ENCODE measurements at regions not wholly inside any gene's neighbourhood (a gene's known extent, or its start where the extent isn't known, plus 50 kb on each side); places are given as distances from the start of the nearest gene placed in this dataset.

DNA sequence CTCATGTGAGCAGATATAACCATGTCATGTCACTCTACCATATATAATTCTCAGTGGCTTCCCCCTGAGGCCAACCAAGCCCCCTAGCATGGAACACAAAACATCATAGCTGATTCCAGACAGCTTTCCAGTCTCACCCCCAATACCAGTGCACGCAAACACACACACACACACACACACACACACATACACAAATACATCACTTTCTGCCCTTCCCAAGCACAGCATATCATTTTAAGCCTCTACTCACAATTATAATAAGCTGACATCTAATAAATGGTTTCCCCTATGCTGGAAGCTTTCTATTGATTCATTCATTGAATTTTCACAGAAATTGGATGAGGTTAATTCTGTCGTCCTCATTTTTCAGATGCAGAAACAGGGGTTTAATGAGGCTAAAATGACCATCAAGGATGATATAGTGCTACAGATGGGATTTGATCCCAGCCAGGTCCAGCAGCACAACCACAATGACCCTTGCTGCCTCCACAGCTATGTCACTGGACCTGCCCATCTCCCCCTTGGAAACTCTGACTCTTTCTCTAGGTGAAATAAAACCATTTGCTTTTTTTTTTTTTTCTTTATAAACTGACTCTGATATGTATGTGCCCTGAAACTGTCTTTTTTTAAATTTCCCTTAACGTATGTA, 131.1 kb downstream of the TMEM114 start:
- TF ChIP-seq CTCF (IDR thresholded peaks at IDR 0.05) (no peak), EZH2 (IDR thresholded peaks at IDR 0.05; ENCODE audit: borderline replicate concordance, insufficient read depth, low read depth, low read length, poor library complexity, severe bottlenecking) (no peak)
